ENCODE measurements at regions not wholly inside any gene's neighbourhood (a gene's known extent, or its start where the extent isn't known, plus 50 kb on each side); places are given as distances from the start of the nearest gene placed in this dataset.

DNA sequence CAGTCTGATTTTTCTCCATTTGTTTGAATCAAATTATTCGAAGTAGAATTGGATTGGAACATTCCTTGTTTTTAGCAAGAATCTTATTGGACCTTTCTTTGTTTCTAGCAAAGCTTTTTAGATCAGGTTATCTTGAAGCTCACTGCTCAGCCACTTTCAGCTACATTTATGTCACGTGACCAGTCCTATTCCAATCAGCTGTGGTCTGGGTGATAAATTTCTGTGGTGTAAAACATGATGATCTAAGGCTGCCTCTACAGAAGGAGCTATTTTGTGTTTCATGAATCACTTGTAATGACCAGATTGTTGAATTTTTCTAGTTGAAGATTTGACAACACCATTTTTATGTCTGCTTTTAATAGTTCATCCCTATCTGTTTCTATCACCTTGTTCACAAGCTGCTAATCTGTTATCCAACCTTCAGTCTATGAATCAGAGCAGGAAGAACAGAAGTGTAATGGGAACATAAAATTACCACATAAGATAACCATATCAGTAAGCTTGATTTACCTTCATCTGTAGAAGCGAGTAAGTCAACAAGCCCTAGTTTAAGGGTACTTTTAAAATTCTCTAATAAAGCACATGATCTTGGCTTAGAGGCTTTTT lies 101.0 kb upstream of the MAP3K7 start:
- no peaks in the 10 kb centered on the region for H3K36me3 ChIP-seq (ENCODE audit: control insufficient read depth in 4 of 4, insufficient read depth in 3 of 4, low read depth in 1 of 4, low read length in 3 of 4)
- 63% methylated on average over 3 of the region's 3 CpGs for WGBS
- no peaks in the 10 kb centered on the region for H3K27me3 ChIP-seq (ENCODE audit: control insufficient read depth in 4 of 4, insufficient read depth in 4 of 4, low read length in 3 of 4)
- no peak overlapping the region for H3K4me3 ChIP-seq (ENCODE audit: low read depth in 1 of 3, low read length in 3 of 3)
- no peak for DNase-seq (ENCODE audit: low spot score)
- no peak overlapping the region for H3K27ac ChIP-seq (ENCODE audit: low read depth in 1 of 2, low read length in 2 of 2)
- TF ChIP-seq ZBTB33 (IDR thresholded peaks at IDR 0.05): no peak
- TF ChIP-seq, protein P1, sequence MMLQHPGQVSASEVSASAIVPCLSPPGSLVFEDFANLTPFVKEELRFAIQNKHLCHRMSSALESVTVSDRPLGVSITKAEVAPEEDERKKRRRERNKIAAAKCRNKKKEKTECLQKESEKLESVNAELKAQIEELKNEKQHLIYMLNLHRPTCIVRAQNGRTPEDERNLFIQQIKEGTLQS (IDR thresholded peaks at IDR 0.05): no peak
- TF ChIP-seq SP1 (IDR thresholded peaks at IDR 0.05): no peak
- TF ChIP-seq JUND (IDR thresholded peaks at IDR 0.05): no peak
- TF ChIP-seq, protein P2, sequence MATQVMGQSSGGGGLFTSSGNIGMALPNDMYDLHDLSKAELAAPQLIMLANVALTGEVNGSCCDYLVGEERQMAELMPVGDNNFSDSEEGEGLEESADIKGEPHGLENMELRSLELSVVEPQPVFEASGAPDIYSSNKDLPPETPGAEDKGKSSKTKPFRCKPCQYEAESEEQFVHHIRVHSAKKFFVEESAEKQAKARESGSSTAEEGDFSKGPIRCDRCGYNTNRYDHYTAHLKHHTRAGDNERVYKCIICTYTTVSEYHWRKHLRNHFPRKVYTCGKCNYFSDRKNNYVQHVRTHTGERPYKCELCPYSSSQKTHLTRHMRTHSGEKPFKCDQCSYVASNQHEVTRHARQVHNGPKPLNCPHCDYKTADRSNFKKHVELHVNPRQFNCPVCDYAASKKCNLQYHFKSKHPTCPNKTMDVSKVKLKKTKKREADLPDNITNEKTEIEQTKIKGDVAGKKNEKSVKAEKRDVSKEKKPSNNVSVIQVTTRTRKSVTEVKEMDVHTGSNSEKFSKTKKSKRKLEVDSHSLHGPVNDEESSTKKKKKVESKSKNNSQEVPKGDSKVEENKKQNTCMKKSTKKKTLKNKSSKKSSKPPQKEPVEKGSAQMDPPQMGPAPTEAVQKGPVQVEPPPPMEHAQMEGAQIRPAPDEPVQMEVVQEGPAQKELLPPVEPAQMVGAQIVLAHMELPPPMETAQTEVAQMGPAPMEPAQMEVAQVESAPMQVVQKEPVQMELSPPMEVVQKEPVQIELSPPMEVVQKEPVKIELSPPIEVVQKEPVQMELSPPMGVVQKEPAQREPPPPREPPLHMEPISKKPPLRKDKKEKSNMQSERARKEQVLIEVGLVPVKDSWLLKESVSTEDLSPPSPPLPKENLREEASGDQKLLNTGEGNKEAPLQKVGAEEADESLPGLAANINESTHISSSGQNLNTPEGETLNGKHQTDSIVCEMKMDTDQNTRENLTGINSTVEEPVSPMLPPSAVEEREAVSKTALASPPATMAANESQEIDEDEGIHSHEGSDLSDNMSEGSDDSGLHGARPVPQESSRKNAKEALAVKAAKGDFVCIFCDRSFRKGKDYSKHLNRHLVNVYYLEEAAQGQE (IDR thresholded peaks at IDR 0.05): no peak
- TF ChIP-seq CTCF (IDR thresholded peaks at IDR 0.05; ENCODE audit: low read depth, low read length, missing input control): no peak
- TF ChIP-seq FOXA2 (IDR thresholded peaks at IDR 0.05): no peak
- no peak for TF ChIP-seq RXRA (IDR thresholded peaks at IDR 0.05)
- TF ChIP-seq HNF4G (IDR thresholded peaks at IDR 0.05): no peak
- TF ChIP-seq HNF4A (conservative IDR thresholded peaks at IDR 0.05): no peak
- TF ChIP-seq FOXA1 (IDR thresholded peaks at IDR 0.05): no peak
- TF ChIP-seq RAD21 (IDR thresholded peaks at IDR 0.05): no peak
- no peak for TF ChIP-seq TAF1 (conservative IDR thresholded peaks at IDR 0.05)
- TF ChIP-seq EGR1 (IDR thresholded peaks at IDR 0.05; ENCODE audit: low read depth in 2 of 2): no peak
- TF ChIP-seq, protein P3, sequence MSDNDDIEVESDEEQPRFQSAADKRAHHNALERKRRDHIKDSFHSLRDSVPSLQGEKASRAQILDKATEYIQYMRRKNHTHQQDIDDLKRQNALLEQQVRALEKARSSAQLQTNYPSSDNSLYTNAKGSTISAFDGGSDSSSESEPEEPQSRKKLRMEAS (IDR thresholded peaks at IDR 0.05): no peak
- TF ChIP-seq GABPA (IDR thresholded peaks at IDR 0.05 in 1 of 2, conservative IDR thresholded peaks at IDR 0.05 in 1 of 2): no peak
- TF ChIP-seq NR2F2 (IDR thresholded peaks at IDR 0.05): no peak
- TF ChIP-seq YY1 (IDR thresholded peaks at IDR 0.05): no peak
- H3K9me3 ChIP-seq (ENCODE audit: control insufficient read depth in 4 of 4, low read length in 3 of 4): no peaks in the 10 kb centered on the region
- no peaks in the 10 kb centered on the region for H3K4me1 ChIP-seq (ENCODE audit: control insufficient read depth in 4 of 4, insufficient read depth in 4 of 4, low read length in 3 of 4)
- H3K9ac ChIP-seq (ENCODE audit: low read depth in 1 of 2, low read length in 2 of 2): no peak overlapping the region

Data from liver (tissue), 8 donors.